ENCODE measurements at regions not wholly inside any gene's neighbourhood (a gene's known extent, or its start where the extent isn't known, plus 50 kb on each side); places are given as distances from the start of the nearest gene placed in this dataset.

DNA sequence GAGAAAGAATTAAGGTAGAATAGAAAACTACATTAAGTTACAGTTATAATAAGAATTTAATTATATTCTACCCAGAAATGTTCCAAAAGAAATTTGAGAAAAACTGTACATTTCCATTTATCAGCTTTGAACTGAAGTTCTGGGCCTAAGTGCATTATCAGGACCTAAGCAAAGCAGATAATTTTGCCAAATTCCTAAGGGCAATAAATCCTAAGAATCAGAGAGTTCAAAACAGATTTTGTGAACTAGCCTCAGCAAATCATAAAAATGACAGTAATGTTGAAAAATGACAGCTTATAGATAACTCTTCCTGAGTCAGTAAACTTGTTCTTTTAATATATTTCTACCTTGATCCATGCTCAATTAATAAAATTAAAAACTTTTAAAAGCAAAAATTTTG, 662.1 kb upstream of the CDH9 start:
- TF ChIP-seq, protein P1, sequence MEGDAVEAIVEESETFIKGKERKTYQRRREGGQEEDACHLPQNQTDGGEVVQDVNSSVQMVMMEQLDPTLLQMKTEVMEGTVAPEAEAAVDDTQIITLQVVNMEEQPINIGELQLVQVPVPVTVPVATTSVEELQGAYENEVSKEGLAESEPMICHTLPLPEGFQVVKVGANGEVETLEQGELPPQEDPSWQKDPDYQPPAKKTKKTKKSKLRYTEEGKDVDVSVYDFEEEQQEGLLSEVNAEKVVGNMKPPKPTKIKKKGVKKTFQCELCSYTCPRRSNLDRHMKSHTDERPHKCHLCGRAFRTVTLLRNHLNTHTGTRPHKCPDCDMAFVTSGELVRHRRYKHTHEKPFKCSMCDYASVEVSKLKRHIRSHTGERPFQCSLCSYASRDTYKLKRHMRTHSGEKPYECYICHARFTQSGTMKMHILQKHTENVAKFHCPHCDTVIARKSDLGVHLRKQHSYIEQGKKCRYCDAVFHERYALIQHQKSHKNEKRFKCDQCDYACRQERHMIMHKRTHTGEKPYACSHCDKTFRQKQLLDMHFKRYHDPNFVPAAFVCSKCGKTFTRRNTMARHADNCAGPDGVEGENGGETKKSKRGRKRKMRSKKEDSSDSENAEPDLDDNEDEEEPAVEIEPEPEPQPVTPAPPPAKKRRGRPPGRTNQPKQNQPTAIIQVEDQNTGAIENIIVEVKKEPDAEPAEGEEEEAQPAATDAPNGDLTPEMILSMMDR (IDR thresholded peaks at IDR 0.05), result no peak
- TF ChIP-seq POLR2A (IDR thresholded peaks at IDR 0.05), result no peak
